Cardiac fibroblast (primary cell): ENCODE measurements at regions not wholly inside any gene's neighbourhood (a gene's known extent, or its start where the extent isn't known, plus 50 kb on each side); places are given as distances from the start of the nearest gene placed in this dataset.
A peak's percentile ranks its signal among the peaks of the same experiment; 100 is the strongest.

Source experiments
- DNase-seq, 2 donors: peaks; one replicate each; pipeline versions ENCODE4 v3.0.0 to v3.0.0-alpha.2; 2010; ENCODE audit warnings: low read depth in 2 of 2
- H3K4me3 ChIP-seq, 2 donors: replicated peaks in 1 of 2; 1 replicate in 1 of 2; 2 replicates in 1 of 2; pipeline ENCODE4 v1.5.1; 2011; ENCODE audit warnings: low read depth in 2 of 2, low read length in 2 of 2, mild to moderate bottlenecking in 2 of 2, moderate library complexity in 1 of 2
- TF ChIP-seq, protein P1 (sequence below): IDR thresholded peaks from one replicate; pipeline ENCODE4 v1.5.1; 2011; ENCODE audit warnings: low read depth, mild to moderate bottlenecking, low read length, inconsistent platforms

DNA sequence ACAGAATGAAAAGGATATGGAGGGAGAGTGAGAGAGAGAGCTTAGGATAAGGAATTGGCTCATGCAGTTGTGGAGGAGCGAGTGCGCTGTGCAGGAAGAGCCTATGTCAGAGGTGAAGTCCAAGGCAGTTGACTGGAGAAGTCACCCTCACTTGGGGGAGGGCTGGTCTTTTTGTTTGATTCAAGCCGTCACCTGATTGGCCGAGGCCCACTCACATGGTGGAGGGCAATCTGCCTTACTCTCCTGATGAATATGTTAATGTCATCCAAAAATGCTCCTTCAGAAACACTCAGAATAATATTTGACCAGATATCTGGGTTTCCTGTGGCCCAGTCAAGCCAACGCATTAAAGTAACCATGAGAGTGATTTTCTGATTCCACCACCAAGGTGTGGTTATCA is 131.7 kb downstream of the KATNIP start:
- H3K4me3 ChIP-seq: no peak overlapping the region
- TF ChIP-seq, protein P1, sequence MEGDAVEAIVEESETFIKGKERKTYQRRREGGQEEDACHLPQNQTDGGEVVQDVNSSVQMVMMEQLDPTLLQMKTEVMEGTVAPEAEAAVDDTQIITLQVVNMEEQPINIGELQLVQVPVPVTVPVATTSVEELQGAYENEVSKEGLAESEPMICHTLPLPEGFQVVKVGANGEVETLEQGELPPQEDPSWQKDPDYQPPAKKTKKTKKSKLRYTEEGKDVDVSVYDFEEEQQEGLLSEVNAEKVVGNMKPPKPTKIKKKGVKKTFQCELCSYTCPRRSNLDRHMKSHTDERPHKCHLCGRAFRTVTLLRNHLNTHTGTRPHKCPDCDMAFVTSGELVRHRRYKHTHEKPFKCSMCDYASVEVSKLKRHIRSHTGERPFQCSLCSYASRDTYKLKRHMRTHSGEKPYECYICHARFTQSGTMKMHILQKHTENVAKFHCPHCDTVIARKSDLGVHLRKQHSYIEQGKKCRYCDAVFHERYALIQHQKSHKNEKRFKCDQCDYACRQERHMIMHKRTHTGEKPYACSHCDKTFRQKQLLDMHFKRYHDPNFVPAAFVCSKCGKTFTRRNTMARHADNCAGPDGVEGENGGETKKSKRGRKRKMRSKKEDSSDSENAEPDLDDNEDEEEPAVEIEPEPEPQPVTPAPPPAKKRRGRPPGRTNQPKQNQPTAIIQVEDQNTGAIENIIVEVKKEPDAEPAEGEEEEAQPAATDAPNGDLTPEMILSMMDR: no peak
- no peak for DNase-seq

DNA sequence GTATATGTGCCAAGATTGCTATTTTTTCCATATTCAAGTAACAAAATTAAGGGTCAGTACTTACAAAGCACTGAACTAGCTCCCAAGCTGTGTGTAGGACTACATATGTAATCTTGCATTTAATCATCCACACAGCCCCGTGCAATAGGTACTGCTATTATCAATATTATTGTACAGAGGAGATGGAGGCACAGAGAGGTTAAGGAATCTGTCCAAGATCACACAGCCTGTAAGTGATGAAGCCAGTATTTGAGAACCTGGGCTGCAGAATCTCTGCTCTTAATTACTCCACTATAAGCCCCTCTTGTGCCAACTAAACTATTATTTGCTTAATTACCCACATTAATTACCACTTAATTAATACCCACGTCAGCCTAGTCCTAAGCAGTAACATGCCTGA is 134.1 kb downstream of the KATNIP start:
- H3K4me3 ChIP-seq: no peak overlapping the region
- TF ChIP-seq, protein P1: no peak
- DNase-seq: no peak

DNA sequence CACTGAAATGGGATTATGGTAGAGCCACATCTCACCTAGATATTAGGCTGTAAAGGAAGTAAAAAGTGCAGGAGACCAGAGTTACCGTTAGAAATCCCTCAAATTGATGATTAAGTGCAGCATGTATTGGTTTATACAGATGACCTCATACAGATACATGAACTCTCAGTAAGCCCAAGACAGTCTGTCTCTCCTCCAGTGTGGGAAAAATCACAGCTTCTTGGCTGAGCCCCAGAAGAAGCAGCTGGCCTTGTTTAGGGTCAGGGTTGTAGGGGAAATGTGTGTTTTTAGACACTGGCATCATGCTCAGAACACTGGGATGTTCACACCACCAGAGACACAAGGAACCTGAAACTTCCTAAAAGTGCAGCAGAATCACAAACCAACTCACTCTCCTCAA is 135.9 kb downstream of the KATNIP start:
- TF ChIP-seq, protein P1: no peak
- DNase-seq: peak; percentile 24 to 40
- H3K4me3 ChIP-seq: no peak overlapping the region

- no peak for DNase-seq
- TF ChIP-seq, protein P1: no peak
- H3K4me3 ChIP-seq: no peak overlapping the region
These were observed 137.0 kb downstream of the KATNIP start for GRCh38 chr16:27686926-27687325.

DNA sequence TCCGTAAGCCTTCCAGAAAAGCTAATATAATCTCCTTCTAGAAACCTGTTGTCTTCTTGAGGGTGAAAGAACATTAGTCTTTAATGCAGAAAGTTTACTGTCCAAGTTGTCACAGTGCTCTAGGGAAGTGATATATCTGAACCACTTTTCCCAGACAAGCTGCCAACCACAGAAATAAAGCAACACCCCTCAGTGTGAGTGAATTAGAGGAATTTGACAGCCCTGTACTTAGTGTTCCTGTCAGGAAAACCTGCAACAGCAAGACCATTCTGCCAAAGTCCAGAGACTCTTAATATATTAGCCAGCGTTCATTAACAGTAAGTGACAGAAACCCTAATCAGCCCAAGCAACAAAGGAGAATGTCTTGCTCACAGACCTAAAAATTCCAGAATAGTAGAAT is 137.7 kb downstream of the KATNIP start:
- DNase-seq: peak in 1 of 2 donors; percentile 11
- H3K4me3 ChIP-seq: no peak overlapping the region
- TF ChIP-seq, protein P1: no peak

GRCh38 chr16:27689711-27690110 is 139.8 kb downstream of the KATNIP start:
- DNase-seq: peak in 1 of 2 donors; percentile 10
- H3K4me3 ChIP-seq: no peak overlapping the region
- TF ChIP-seq, protein P1: no peak

DNA sequence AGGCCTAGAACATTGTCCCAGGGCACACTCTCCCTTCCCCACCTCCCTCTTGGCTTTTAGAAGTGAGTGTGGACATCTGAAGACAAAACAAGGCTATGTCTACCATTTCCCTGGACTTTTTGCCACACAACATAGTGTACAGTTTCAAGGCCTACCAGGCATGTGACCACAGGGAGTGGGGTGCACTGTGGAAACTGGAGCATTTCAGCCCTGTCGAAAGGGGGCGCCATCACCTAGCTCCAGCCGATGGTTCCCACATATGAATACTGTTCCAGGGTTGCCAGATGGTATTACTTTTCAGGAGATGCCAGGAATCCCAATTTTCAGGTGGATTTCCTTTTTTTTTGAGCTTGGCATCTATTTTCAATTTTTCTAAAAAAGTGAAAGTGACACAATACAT is 140.7 kb downstream of the KATNIP start:
- no peak overlapping the region for H3K4me3 ChIP-seq
- DNase-seq: peak; percentile 42 to 46
- TF ChIP-seq, protein P1: peak; percentile 71
